GM20000 (cell line): ENCODE measurements at regions not wholly inside any gene's neighbourhood (a gene's known extent, or its start where the extent isn't known, plus 50 kb on each side); places are given as distances from the start of the nearest gene placed in this dataset.

Experiments used
- DNase-seq: peaks from one replicate; pipeline ENCODE4 v3.0.0; 2012; ENCODE audit warnings: low spot score
- TF ChIP-seq, protein P1 (sequence below): IDR thresholded peaks from 2 replicates; pipeline ENCODE4 v1.5.1; 2012; ENCODE audit warnings: mild to moderate bottlenecking, control low read depth; ENCODE audit errors: extremely low read depth, missing control alignments

DNA sequence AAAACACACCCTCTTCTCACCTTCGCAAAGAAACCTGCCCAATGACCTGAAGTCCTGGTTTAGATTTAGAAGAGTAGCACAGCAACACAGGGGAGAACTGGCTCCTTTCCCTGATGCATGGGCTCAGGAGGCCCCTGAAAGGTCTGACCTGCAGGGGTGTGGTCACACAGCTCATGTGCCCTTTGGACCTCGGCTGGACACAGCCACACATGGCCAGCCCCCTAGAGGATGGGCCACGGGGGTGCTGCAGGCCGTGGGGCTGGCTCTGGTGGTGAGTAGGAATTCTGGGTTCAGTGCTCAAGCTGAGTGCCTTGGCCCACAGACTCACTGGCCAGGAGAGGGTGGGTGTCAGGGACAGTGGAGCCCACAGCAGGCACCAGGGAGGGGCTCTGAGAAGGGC is 118.5 kb upstream of the ADCY1 start:
- DNase-seq = no peak
- TF ChIP-seq, protein P1, sequence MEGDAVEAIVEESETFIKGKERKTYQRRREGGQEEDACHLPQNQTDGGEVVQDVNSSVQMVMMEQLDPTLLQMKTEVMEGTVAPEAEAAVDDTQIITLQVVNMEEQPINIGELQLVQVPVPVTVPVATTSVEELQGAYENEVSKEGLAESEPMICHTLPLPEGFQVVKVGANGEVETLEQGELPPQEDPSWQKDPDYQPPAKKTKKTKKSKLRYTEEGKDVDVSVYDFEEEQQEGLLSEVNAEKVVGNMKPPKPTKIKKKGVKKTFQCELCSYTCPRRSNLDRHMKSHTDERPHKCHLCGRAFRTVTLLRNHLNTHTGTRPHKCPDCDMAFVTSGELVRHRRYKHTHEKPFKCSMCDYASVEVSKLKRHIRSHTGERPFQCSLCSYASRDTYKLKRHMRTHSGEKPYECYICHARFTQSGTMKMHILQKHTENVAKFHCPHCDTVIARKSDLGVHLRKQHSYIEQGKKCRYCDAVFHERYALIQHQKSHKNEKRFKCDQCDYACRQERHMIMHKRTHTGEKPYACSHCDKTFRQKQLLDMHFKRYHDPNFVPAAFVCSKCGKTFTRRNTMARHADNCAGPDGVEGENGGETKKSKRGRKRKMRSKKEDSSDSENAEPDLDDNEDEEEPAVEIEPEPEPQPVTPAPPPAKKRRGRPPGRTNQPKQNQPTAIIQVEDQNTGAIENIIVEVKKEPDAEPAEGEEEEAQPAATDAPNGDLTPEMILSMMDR = no peak

DNA sequence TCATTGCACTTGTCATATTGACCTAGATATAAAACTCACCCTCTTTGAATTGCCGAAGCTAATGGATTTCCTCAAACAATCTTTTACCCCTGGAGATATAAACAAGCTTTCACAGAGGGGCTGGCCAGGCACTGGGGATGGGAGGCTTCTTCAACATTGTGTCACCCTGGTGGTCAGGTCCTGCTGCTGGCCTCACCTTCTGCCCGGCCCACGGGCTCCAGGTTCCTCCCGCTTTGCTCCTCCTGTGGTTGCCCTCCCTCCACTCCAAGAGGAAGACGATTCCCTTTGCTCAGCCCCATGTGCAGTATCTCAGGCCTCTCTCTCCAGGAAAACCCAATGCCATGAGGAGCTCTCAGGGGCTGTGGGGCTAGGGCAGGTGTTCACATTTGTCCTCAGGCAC is 118.1 kb upstream of the ADCY1 start:
- DNase-seq = no peak
- TF ChIP-seq, protein P1 = no peak

- TF ChIP-seq, protein P1 = no peak
- no peak for DNase-seq
Measured at GRCh38 chr7:45456747-45457524, 117.2 kb upstream of the ADCY1 start.

GRCh38 chr7:45457591-45457990 is 116.6 kb upstream of the ADCY1 start:
- no peak for DNase-seq
- TF ChIP-seq, protein P1 = no peak

DNA sequence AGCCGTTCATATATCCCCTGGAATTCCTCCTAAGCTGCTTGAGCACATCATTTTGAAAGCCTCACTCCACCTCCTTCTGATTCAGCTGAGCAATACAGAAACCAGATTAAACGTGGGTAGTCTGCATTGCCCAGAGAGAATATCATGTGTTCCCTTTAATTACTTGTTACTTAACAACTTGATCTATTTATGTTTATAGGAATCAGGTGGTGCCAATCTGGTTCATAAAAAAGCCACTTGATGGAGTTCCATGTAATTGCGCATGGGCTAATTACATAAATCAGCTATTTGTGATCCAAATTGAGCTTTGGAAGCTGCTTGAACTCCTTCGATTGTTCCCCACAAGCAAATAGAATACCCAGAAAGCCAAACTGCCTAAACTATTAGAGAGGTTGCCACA is 114.7 kb upstream of the ADCY1 start:
- TF ChIP-seq, protein P1 = no peak
- DNase-seq = no peak

- no peak for DNase-seq
- TF ChIP-seq, protein P1 = no peak
Measured at GRCh38 chr7:45460379-45460778, 113.8 kb upstream of the ADCY1 start.

DNA sequence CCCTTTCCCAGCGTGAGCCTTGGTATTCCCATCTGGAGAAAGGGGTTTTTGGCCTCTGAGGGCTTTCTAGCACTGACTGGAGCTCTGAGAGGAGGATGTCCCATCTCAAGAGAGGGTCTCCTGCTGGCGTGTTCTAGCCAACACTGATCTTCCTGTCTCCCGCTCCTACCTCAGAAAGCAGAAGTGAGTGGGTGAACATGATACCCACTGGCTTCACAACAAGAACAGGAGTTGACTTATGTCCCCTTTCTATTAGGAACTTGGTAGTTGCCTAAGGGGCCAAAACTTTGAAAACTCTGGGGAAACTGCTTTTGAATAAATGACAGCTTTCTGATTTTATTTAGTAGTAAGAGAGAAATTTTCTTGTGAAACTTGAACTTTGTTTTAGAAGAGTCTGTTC is 113.1 kb upstream of the ADCY1 start:
- TF ChIP-seq, protein P1 = no peak
- no peak for DNase-seq
